CD14-positive monocyte (primary cell): ENCODE measurements at regions not wholly inside any gene's neighbourhood (a gene's known extent, or its start where the extent isn't known, plus 50 kb on each side); places are given as distances from the start of the nearest gene placed in this dataset.

ENCODE experiments used
- DNase-seq, 3 donors: peaks; one replicate each; pipeline ENCODE4 v3.0.0-alpha.2; 2011 to 2022
- H2AFZ ChIP-seq: 2 replicates; pipeline ENCODE4 v1.6.0; 2012; ENCODE audit warnings: mild to moderate bottlenecking, low read depth, low read length, inconsistent platforms; ENCODE audit not compliant: insufficient read depth, poor library complexity, severe bottlenecking
- H3K27ac ChIP-seq, 2 donors: 1 replicate in 1 of 2; 2 replicates in 1 of 2; pipeline ENCODE4 v1.5.1; 2012 to 2013; ENCODE audit warnings: low read length in 2 of 2, control low read depth in 1 of 2, inconsistent platforms in 1 of 2, low read depth in 1 of 2, mild to moderate bottlenecking in 1 of 2
- H3K27me3 ChIP-seq, 2 donors: one replicate each; pipeline versions ENCODE4 v1.6.0 to v1.6.1; 2011 to 2013; ENCODE audit warnings: low read length in 2 of 2; ENCODE audit not compliant: control insufficient read depth in 2 of 2, insufficient read depth in 2 of 2
- H3K36me3 ChIP-seq, 2 donors: replicated peaks in 1 of 2; 1 replicate in 1 of 2; 2 replicates in 1 of 2; pipeline versions ENCODE4 v1.5.1 to v1.6.1; 2012 to 2013; ENCODE audit warnings: low read length in 2 of 2, control low read depth in 1 of 2, inconsistent platforms in 1 of 2, mild to moderate bottlenecking in 1 of 2; ENCODE audit not compliant: insufficient read depth in 2 of 2, control insufficient read depth in 1 of 2
- H3K4me1 ChIP-seq, 2 donors: 1 replicate in 1 of 2; 2 replicates in 1 of 2; pipeline versions ENCODE4 v1.5.1 to v1.6.1; 2012 to 2013; ENCODE audit warnings: low read length in 2 of 2, control low read depth in 1 of 2, inconsistent platforms in 1 of 2, mild to moderate bottlenecking in 1 of 2, moderate library complexity in 1 of 2; ENCODE audit not compliant: insufficient read depth in 2 of 2, control insufficient read depth in 1 of 2
- H3K4me2 ChIP-seq: replicated peaks from 2 replicates; pipeline ENCODE3; 2012; ENCODE audit warnings: low read length, moderate library complexity, mild to moderate bottlenecking; ENCODE audit not compliant: poor library complexity, severe bottlenecking; ENCODE audit errors: extremely low read depth
- H3K4me3 ChIP-seq, 3 experiments: fragments of 200-600 bp in 1 of 3; sonication (generic) in 1 of 3; replicated peaks in 1 of 3; 1 replicate in 2 of 3; 2 replicates in 1 of 3; pipeline ENCODE4 v1.5.1; 2011 to 2013; ENCODE audit warnings: low read length in 3 of 3, mild to moderate bottlenecking in 3 of 3, control low read depth in 2 of 3, low read depth in 2 of 3, inconsistent platforms in 1 of 3, moderate library complexity in 1 of 3
- H3K79me2 ChIP-seq: 2 replicates; pipeline ENCODE4 v1.6.0; 2012; ENCODE audit warnings: mild to moderate bottlenecking, control low read depth, inconsistent platforms, low read length, moderate library complexity; ENCODE audit not compliant: insufficient read depth
- H3K9ac ChIP-seq: 2 replicates; pipeline ENCODE4 v1.6.0; 2017; ENCODE audit warnings: low read length, mild to moderate bottlenecking; ENCODE audit not compliant: insufficient read depth, poor library complexity, severe bottlenecking
- H3K9me3 ChIP-seq, 2 donors: replicated peaks in 1 of 2; 1 replicate in 1 of 2; 2 replicates in 1 of 2; pipeline versions ENCODE4 v1.5.1 to v1.6.1; 2012 to 2013; ENCODE audit warnings: low read length in 2 of 2, control low read depth in 1 of 2; ENCODE audit not compliant: control insufficient read depth in 1 of 2, insufficient read depth in 1 of 2
- H4K20me1 ChIP-seq: 2 replicates; pipeline ENCODE4 v1.6.0; 2012; ENCODE audit warnings: mild to moderate bottlenecking, low read length, control low read depth, moderate library complexity; ENCODE audit not compliant: insufficient read depth
- H3K27ac Mint-ChIP-seq, 7 donors: one replicate each; pipeline ENCODE4 v1.8.0; 2020; ENCODE audit warnings: mild to moderate bottlenecking in 7 of 7, mixed read lengths in 7 of 7, moderate library complexity in 6 of 7, inconsistent platforms in 2 of 7
- H3K27me3 Mint-ChIP-seq, 3 donors: one replicate each; pipeline ENCODE4 v1.8.0; 2021 to 2022; ENCODE audit warnings: low read depth in 3 of 3, mild to moderate bottlenecking in 3 of 3, mixed read lengths in 3 of 3, moderate library complexity in 3 of 3, inconsistent platforms in 1 of 3
- H3K36me3 Mint-ChIP-seq, 2 donors: one replicate each; pipeline ENCODE4 v1.8.0; 2020; ENCODE audit warnings: mixed read lengths in 2 of 2, inconsistent platforms in 1 of 2, mild to moderate bottlenecking in 1 of 2
- H3K4me1 Mint-ChIP-seq: one replicate; pipeline ENCODE4 v1.8.0; 2020; ENCODE audit warnings: mild to moderate bottlenecking, mixed read lengths
- H3K4me3 Mint-ChIP-seq, 2 donors: one replicate each; pipeline ENCODE4 v1.8.0; 2020; ENCODE audit warnings: mild to moderate bottlenecking in 2 of 2, mixed read lengths in 2 of 2, moderate library complexity in 1 of 2
- H3K9me3 Mint-ChIP-seq, 7 donors: one replicate each; pipeline ENCODE4 v1.8.0; 2020 to 2022; ENCODE audit warnings: mixed read lengths in 7 of 7, mild to moderate bottlenecking in 6 of 7, moderate library complexity in 6 of 7, inconsistent platforms in 2 of 7
- WGBS: methylation state at CpG from one replicate; pipeline ENCODE4 v1.1.5; 2013; ENCODE audit warnings: missing lambda C conversion rate; ENCODE audit not compliant: insufficient coverage; 5-methylcytosine and 5-hydroxymethylcytosine counted together
- intact Hi-C, 2 donors: fragments of 100-400 bp; cut with micrococcal nuclease; formaldehyde crosslinking; loops; one replicate each; pipeline versions ENCODE4 v1.15.0 to v1.15.1; 2023
- TF ChIP-seq, protein P1 (sequence below): fragments of 200-600 bp; IDR thresholded peaks from one replicate; pipeline ENCODE4 v1.8.0; 2022; ENCODE audit warnings: antibody characterized with exemption, mild to moderate bottlenecking

DNA sequence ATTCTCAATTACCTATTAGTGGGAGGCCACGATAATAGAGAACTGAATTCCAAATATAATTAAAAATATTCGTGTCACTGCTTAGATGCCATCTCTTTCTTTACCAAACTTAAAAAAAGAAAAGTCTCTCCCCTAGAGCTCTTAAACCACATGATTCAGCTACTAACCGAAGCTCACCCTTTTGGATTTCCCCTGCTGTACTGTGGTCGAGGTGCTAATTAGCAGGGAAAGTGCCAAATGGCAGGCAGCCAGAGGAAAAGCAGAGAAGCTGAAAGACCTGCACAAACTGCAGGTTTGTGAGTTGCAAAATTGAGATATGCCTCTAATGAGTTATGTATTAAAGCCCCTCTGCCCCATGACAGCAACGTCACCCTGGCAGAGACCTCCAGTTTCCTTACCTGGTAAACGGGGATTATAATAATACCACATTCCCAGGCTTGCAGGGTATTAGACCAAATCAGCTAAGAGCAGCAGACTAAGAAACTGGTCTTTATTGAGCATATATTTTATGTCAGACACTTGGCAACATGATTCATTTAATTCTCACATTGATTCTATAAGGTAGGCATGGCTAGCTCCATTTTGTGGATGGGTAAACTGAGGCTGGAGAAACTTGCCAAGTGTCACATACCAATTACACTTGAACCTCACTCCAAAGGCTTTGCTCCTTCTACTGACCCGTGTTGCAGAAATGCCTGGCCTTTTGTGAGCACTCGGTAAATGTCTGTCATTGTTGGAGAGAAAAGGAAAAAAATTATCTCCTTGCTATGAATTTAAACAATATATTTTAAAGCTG lies 259.7 kb downstream of the LPIN1 start:
- Mint-ChIP-seq H3K4me3 (no peak overlapping the region), H3K27ac (peak overlapping the region in 1 of 7 donors; percentile 17), H3K4me1 (peaks cover 24% of the 10 kb centered on the region), H3K36me3 (no peaks in the 10 kb centered on the region), H3K9me3 (peaks cover 0 to 6% (median under 1%) of the 10 kb centered on the region in 7 donors), H3K27me3 (peaks cover 0 to 2% (median 2%) of the 10 kb centered on the region in 3 donors)
- H3K4me3 ChIP-seq = no peak overlapping the region
- H3K27me3 ChIP-seq = no peaks in the 10 kb centered on the region
- no peaks in the 10 kb centered on the region for H3K79me2 ChIP-seq
- no peak overlapping the region for H3K9ac ChIP-seq
- H3K36me3 ChIP-seq = no peaks in the 10 kb centered on the region
- TF ChIP-seq, protein P1, sequence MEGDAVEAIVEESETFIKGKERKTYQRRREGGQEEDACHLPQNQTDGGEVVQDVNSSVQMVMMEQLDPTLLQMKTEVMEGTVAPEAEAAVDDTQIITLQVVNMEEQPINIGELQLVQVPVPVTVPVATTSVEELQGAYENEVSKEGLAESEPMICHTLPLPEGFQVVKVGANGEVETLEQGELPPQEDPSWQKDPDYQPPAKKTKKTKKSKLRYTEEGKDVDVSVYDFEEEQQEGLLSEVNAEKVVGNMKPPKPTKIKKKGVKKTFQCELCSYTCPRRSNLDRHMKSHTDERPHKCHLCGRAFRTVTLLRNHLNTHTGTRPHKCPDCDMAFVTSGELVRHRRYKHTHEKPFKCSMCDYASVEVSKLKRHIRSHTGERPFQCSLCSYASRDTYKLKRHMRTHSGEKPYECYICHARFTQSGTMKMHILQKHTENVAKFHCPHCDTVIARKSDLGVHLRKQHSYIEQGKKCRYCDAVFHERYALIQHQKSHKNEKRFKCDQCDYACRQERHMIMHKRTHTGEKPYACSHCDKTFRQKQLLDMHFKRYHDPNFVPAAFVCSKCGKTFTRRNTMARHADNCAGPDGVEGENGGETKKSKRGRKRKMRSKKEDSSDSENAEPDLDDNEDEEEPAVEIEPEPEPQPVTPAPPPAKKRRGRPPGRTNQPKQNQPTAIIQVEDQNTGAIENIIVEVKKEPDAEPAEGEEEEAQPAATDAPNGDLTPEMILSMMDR = no peak
- H3K9me3 ChIP-seq = no peaks in the 10 kb centered on the region
- H3K27ac ChIP-seq = no peak overlapping the region
- H4K20me1 ChIP-seq = no peaks in the 10 kb centered on the region
- no peak overlapping the region for H3K4me2 ChIP-seq
- H2AFZ ChIP-seq = no peak overlapping the region
- intact Hi-C loops = no loop called here
- peaks cover 0 to 14% of the 10 kb centered on the region in 2 donors for H3K4me1 ChIP-seq
- 0% methylated on average over 1 of the region's 8 CpGs for whole genome bisulfite sequencing
- DNase-seq = no peak

DNA sequence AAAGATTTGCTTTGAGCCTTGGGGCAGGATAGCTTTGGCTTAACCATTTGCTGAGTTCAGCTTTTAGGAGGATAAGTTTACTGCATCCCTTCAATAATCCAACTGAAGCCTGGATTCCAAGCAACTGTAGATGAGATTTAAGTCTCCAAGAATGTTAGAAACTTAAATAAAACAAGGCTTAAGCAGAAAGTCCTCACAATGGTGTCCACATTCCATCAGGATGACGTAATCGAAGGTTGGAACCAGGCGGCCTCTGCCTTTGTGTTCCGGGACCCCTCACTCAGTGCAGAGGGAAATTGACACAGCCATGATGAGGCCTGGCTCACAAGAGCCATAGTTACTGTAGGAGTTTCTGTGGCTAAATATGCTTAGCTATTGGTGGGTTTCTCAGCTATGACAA lies 260.4 kb downstream of the LPIN1 start:
- no peaks in the 10 kb centered on the region for H3K79me2 ChIP-seq
- TF ChIP-seq, protein P1 = no peak
- no peak overlapping the region for H3K4me3 Mint-ChIP-seq
- H3K4me1 Mint-ChIP-seq = peaks cover 24% of the 10 kb centered on the region
- 89% methylated on average over 4 of the region's 4 CpGs for WGBS
- no peak overlapping the region for H3K27ac Mint-ChIP-seq
- no peaks in the 10 kb centered on the region for H3K36me3 ChIP-seq
- H3K9me3 Mint-ChIP-seq = peaks cover 0 to 6% (median 0%) of the 10 kb centered on the region in 7 donors
- peaks cover 0 to 2% (median 2%) of the 10 kb centered on the region in 3 donors for H3K27me3 Mint-ChIP-seq
- H3K9me3 ChIP-seq = no peaks in the 10 kb centered on the region
- H3K4me3 ChIP-seq = no peak overlapping the region
- H3K4me1 ChIP-seq = peaks cover 0 to 14% of the 10 kb centered on the region in 2 donors
- no peaks in the 10 kb centered on the region for H3K27me3 ChIP-seq
- no peaks in the 10 kb centered on the region for H4K20me1 ChIP-seq
- H3K36me3 Mint-ChIP-seq = peaks cover 0 to under 1% of the 10 kb centered on the region in 2 donors
- H2AFZ ChIP-seq = no peak overlapping the region
- H3K27ac ChIP-seq = no peak overlapping the region
- no peak overlapping the region for H3K9ac ChIP-seq
- no peak for DNase-seq
- no peak overlapping the region for H3K4me2 ChIP-seq
- intact Hi-C loops = no loop called here
